ENCODE measurements at regions not wholly inside any gene's neighbourhood (a gene's known extent, or its start where the extent isn't known, plus 50 kb on each side); places are given as distances from the start of the nearest gene placed in this dataset.
A peak's percentile ranks its signal among the peaks of the same experiment; 100 is the strongest.

DNA sequence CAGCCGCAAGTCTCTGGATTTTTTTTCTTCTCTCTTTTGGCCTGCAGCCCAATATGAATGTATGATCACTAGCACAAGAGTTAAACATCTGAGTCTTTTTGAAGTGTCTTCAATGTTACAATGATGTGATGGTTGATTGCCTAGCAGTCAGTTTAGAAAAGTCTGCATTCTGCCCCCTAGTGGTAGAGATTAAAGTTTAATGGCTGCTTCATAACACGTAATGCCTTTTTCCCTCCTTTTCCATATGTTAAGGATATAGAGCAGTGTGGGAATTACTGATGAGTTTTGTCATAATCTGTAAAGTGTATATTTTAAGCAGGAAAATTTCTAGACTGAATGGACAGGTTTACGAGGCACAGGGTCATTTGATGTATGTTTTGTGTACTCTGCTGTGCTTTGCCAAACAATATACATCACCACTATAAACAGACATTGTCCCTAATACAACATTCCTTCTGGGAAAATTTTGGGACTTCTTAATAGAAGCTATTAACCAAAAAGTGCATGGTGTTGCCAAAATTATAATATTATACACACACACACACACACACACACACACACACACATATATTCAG is 1038.5 kb upstream of the NR2F2 start:
- TF ChIP-seq, protein P1, sequence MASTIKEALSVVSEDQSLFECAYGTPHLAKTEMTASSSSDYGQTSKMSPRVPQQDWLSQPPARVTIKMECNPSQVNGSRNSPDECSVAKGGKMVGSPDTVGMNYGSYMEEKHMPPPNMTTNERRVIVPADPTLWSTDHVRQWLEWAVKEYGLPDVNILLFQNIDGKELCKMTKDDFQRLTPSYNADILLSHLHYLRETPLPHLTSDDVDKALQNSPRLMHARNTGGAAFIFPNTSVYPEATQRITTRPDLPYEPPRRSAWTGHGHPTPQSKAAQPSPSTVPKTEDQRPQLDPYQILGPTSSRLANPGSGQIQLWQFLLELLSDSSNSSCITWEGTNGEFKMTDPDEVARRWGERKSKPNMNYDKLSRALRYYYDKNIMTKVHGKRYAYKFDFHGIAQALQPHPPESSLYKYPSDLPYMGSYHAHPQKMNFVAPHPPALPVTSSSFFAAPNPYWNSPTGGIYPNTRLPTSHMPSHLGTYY (CRISPR knock-in tag; IDR thresholded peaks at IDR 0.05), result no peak
- peak; percentile 70 for TF ChIP-seq CTCF (IDR thresholded peaks at IDR 0.05)
- TF ChIP-seq SMAD4 (CRISPR knock-in tag; IDR thresholded peaks at IDR 0.05), result no peak
- no peak for DNase-seq (ENCODE audit: low spot score)
- Mint-ChIP-seq H3K9me3 (no peaks in the 10 kb centered on the region), H3K4me3 (no peak overlapping the region), H3K36me3 (no peaks in the 10 kb centered on the region), H3K4me1 (peaks cover 26% of the 10 kb centered on the region), H3K27ac (no peak overlapping the region), H3K27me3 (ENCODE audit: low read depth) (no peaks in the 10 kb centered on the region; the same call in 1 of the 2 replicates)
- ChIA-PET CTCF (interaction anchor here (1.2 to 2.2 kb wide), 2 partner anchors 32 kb away, joined by 3 to 5 read pairs; no protein-coding TSS in a partner anchor), POLR2A (no interaction called here)
- ATAC-seq, result peak; percentile 40; the same call in 1 of the 2 replicates

- Mint-ChIP-seq H3K36me3 (no peaks in the 10 kb centered on the region), H3K4me3 (no peak overlapping the region), H3K27me3 (ENCODE audit: low read depth) (no peaks in the 10 kb centered on the region), H3K27ac (no peak overlapping the region), H3K4me1 (peaks cover 16% of the 10 kb centered on the region), H3K9me3 (no peaks in the 10 kb centered on the region)
- no peak for TF ChIP-seq ZNF317 (CRISPR knock-in tag; IDR thresholded peaks at IDR 0.05; ENCODE audit: borderline replicate concordance, low read depth)
- TF ChIP-seq KAT7 (CRISPR knock-in tag; IDR thresholded peaks at IDR 0.05; ENCODE audit: borderline replicate concordance), result no peak
- no peak for TF ChIP-seq FOXP4 (CRISPR knock-in tag; IDR thresholded peaks at IDR 0.05)
- TF ChIP-seq MXD4 (CRISPR knock-in tag; IDR thresholded peaks at IDR 0.05; ENCODE audit: borderline replicate concordance), result no peak
- TF ChIP-seq ZNF512 (CRISPR knock-in tag; IDR thresholded peaks at IDR 0.05; ENCODE audit: borderline replicate concordance), result no peak
- no peak for TF ChIP-seq SP1 (CRISPR knock-in tag; conservative IDR thresholded peaks at IDR 0.05)
- no peak for TF ChIP-seq MLX (CRISPR knock-in tag; IDR thresholded peaks at IDR 0.05)
- TF ChIP-seq ZBTB43 (CRISPR knock-in tag; IDR thresholded peaks at IDR 0.05), result no peak
- no peak for TF ChIP-seq USF1 (CRISPR knock-in tag; IDR thresholded peaks at IDR 0.05)
- ATAC-seq (no peak), DNase-seq (ENCODE audit: low spot score) (no peak)
- CTCF ChIA-PET, result interaction anchor here (2.2 kb wide), 1 partner anchor 33 kb away, joined by 5 read pairs; no protein-coding TSS in a partner anchor
- POLR2A ChIA-PET, result no interaction called here
These were observed 1037.6 kb upstream of the NR2F2 start for GRCh38 chr15:95292785-95293450.
